Stomach (tissue), 4 donors: ENCODE measurements at regions not wholly inside any gene's neighbourhood (a gene's known extent, or its start where the extent isn't known, plus 50 kb on each side); places are given as distances from the start of the nearest gene placed in this dataset.

Experiments used
- POLR2A ChIP-seq, 4 donors: fragments of 450-650 bp; IDR thresholded peaks; one replicate each; pipeline ENCODE4 v1.6.1; 2016; ENCODE audit warnings: antibody characterized with exemption in 4 of 4, control low read depth in 2 of 4, mild to moderate bottlenecking in 1 of 4, moderate library complexity in 1 of 4
- POLR2AphosphoS5 ChIP-seq, 3 donors: sonication (generic); formaldehyde crosslinking; IDR thresholded peaks; one replicate each; pipeline ENCODE4 v1.6.1; 2016; ENCODE audit warnings: antibody characterized with exemption in 3 of 3
- TF ChIP-seq, protein P1 (sequence below), 7 experiments: fragments of 450-650 bp in 4 of 7; fragments of 200-600 bp in 3 of 7; sonication (generic) in 3 of 7; IDR thresholded peaks; one replicate each; pipeline ENCODE4 v1.5.1; 2016 to 2019; ENCODE audit warnings: antibody characterized with exemption in 7 of 7, control low read depth in 2 of 7, mild to moderate bottlenecking in 1 of 7

GRCh38 chr7:109224100-109224499, 654.4 kb downstream of the DNAJB9 start:
- TF ChIP-seq, protein P1, sequence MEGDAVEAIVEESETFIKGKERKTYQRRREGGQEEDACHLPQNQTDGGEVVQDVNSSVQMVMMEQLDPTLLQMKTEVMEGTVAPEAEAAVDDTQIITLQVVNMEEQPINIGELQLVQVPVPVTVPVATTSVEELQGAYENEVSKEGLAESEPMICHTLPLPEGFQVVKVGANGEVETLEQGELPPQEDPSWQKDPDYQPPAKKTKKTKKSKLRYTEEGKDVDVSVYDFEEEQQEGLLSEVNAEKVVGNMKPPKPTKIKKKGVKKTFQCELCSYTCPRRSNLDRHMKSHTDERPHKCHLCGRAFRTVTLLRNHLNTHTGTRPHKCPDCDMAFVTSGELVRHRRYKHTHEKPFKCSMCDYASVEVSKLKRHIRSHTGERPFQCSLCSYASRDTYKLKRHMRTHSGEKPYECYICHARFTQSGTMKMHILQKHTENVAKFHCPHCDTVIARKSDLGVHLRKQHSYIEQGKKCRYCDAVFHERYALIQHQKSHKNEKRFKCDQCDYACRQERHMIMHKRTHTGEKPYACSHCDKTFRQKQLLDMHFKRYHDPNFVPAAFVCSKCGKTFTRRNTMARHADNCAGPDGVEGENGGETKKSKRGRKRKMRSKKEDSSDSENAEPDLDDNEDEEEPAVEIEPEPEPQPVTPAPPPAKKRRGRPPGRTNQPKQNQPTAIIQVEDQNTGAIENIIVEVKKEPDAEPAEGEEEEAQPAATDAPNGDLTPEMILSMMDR (IDR thresholded peaks at IDR 0.05): no peak
- TF ChIP-seq POLR2AphosphoS5 (IDR thresholded peaks at IDR 0.05) (no peak), POLR2A (IDR thresholded peaks at IDR 0.05) (no peak)
